Glomerular visceral epithelial cell (primary cell): ENCODE measurements at regions not wholly inside any gene's neighbourhood (a gene's known extent, or its start where the extent isn't known, plus 50 kb on each side); places are given as distances from the start of the nearest gene placed in this dataset.
"Not testable (repeated sequence)": the region's sequence is repeated elsewhere in the genome, so short reads cannot be mapped to it uniquely, and the experiment has no call there.

Source experiments
- DNase-seq: peaks from one replicate; pipeline ENCODE4 v3.0.0-alpha.2; 2016; ENCODE audit errors: extremely low spot score

- no peak for DNase-seq
These were observed 78.8 kb upstream of the ATP5PO start for GRCh38 chr21:33994373-33994772.

GRCh38 chr21:33993286-33994231 is 78.0 kb upstream of the ATP5PO start:
- no peak for DNase-seq

DNA sequence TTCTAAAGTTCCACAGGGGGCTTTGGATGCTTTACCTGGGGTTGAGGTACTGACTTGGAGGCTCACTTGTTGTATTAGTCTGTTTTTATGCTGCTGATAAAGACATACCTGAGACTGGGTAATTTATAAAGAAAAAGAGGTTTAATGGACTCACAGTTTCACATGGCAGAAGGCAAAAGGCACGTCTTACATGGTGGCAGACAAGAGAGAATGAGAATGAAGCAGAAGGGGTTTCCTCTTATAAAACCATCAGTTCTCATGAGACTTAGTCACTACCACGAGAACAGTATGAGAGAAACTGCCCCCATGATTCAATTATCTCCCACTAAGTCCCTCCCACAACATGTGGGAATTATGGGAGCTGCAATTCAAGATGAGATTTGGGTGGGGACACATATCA is 76.8 kb upstream of the ATP5PO start:
- not testable (repeated sequence) for DNase-seq

DNA sequence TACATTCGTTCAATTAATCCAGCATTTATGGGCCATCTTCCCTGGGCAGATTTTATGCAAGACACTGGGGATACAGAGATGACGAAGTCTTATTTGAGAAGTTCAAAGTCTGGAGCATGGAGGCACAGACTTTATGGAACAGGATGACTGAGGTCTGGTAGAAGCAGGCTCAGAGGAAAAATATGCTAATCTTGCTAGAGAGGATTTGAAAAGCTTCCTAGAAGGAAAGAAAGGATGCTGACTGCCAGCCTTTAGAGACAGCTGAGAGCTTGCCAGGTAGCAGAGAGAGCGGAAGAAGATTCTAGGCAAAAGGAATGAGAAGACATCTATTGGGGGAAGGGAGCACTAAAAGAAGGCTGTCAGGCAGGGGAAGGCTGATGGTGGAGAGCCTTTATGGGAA is 75.5 kb upstream of the ATP5PO start:
- no peak for DNase-seq

DNA sequence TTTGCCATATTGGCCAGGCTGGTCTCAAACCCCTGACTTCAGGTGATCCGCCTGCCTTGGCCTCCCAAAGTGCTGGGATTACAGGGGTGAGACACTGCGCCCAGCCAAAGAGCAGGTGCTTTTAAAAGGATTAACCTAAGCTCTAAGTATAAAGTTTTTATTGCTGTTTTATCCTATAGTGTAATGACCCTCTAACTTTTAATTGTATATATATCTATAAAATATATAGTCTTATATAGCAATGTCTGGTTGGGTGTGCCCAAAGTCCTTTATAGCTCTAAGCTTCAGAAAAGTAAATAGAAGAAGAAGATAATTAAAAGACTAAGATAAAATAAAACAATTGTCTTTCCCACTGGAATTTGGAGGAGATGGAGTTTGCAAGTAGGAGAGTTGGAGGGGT is 73.8 kb upstream of the ATP5PO start:
- no peak for DNase-seq

DNA sequence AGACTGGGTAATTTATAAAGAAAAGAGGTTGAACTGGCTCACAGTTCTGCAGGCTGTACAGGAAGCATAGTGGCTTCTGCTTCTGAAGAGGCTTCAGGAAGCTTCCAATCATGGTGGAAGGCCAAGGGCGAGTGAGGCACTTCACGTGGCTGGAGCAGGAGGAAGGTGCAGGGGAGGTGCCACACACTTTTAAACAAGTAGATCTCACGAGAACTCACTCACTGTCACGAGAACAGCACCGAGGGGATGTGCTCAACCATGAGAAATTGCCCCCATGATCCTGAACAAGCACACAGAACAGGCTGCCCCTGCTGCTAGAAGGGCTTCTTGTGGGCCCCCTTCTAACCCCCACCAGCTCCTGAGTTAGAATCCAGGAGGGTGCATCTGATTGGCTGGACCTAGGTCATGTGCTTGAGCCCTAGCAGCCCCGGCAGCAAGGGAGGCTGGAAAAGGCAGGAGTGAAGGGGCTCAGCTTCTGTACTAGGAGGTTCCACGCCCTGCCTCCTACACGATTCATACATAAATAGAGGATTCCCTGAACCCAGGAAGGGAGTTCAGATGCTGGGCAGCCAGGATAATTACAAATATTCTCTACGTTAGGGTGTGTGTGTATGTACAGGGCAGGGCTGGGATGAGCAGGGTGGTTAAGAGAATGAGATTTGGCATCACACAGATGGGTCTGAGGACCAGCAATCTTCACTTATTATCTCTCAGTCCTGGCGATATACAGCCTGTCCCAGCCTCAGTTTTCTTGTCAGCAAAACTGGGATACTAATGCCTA is 72.8 kb upstream of the ATP5PO start:
- DNase-seq, result no peak

DNA sequence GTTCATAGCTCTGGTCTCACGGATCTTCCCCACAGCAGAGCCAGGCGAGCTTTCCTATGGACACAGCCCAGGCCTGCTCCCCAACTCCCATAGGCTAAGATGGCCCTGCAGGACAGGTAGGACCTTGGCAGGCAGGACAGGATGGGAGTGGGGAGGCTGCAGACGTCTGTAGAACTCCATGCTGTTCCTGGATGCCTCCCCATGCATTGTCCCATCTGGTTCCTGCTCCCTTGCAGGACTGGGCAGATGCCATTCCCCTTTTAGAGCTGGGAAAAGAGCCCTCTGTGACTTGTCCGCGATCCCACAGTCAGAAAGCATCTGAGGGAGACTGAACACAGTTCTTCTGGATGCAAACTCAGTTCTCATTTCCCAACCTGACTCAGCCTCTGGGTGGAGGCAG is 71.9 kb upstream of the ATP5PO start:
- no peak for DNase-seq

DNA sequence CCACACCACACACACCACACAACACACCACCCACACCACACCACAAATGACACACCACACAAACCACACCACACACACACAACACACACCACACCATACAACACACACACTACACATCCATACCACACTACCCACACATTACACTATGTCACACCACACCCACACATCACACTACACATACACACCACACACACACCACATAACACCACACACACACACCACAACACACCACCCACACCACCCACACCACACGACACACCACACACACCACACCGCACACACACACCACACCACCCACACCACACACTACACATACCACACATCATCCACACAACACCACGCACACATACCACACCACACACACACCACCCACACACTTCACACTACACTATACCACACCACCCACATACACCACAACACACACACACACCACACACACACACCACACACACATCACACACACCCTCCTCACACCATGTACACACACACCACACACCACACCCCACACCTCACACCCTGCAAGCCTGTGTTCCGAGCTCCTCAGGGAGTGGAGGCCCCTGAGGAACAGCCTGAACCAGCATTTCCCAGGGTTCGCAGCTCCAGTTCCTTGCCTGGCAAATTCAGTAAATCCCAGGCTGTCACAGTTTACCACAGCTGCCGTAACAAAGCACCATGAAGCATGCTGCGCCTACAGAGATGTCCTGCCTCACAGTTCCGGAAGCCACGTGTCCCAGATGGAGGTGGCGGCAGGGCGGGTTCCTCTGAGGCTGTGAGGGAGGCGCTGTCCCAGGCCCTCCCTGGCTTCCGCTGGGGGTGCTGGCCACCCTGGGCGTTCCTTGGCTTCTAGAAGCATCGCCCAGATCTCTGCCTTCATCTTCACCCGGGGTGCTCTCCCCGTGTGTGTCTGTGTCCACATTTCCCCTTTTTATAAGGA is 69.8 kb upstream of the ATP5PO start:
- no peak for DNase-seq

DNA sequence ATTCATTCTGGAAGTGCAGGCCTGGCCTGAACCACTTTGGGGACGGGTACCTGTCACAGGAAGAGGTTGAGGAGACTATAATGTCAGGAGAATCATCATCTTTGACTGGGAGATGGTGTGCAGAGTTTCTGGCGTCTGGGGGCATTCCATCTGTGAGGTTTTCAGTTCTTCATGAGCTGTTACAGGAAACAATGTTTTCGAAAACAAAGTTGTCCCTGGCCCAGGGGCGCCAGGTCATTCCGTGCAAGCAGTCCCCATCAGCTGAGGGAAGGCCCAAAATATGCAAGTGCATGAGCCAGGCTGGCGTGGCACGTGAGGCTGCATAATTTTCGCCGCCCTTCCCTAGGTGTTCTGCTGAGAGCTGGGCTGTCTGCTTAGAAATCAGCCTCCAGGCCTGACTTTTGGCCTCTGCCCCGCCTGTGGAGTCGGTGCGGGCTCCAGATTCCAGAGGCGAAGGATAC is 68.4 kb upstream of the ATP5PO start:
- DNase-seq, result no peak

GRCh38 chr21:33981391-33982101 is 65.9 kb upstream of the ATP5PO start:
- no peak for DNase-seq

DNA sequence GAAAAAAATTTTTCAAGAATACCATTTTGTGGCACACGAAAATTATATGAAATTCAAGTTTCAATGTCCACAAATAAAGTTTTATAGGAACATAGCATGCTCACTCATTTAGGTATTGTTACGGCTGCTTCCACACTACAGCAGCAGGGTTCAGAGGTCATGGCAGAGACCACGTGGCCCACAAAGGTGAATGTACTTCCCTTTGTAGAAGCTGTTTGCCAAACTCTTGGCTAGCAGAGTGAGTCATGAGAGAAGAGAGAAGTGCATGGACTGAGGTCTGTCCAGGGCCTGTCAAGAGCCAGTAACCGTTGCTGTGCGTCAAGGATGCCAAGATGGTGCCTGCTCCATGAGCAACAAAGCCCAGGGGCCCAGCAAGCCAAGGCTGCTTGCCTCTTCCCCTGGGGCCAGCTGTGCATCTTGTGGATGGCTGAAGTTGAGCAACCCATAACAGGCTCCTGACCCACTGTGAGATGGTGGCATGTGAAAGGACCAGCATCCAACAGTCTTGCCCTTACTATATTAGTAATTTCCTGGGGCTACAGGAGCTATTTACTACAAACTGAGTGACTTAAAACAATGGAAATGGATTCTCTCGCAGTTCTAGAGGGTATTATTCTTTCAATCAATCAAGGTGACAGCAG is 64.8 kb upstream of the ATP5PO start:
- no peak for DNase-seq

DNA sequence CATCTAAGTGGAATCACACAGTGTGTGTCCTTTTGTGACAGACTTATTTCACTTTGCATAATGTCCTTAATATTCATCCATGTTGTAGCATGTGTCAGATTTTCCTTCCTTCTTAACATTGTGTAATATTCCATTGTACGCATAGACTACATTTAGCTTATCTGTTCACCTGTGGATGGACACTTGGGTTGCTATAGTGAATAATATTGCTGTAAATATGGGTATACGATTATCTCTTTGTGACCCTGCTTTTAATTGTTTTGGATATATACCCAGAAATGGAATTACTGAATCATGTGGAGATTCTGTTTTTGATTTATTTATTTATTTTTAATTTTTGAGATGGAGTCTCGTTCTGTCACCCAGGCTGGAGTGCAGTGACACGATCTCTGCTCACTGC is 63.0 kb upstream of the ATP5PO start:
- DNase-seq, result no peak

DNA sequence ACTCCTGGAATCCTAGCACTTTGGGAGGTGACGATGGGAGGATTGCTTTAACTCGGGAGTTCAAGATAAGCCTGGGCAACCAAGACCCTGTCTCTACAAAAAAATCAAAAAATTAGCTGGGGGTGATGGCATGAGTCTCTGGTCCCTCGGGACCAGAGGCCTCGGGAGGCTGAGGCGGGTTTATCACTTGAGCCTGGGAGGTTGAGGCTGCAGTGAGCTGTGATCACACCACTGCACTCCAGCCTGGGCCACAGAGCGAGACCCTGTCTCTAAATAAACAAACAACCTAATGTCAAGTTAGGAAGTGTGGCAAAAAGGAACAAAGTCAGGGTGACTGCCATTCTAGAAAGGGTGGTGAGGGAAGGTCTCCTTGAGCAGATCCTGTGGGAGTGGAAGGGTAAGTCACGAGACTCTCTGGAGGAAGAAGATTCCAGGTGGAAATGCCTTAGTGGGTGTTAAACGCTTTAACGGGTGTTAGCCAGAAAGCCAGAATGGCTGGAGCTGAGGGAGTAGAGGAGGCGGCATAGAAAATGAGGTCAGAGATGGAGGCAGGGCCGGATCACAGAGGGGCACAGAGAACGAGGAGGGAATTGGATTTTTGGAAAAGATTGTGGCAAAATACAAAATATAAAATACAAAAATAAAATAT is 62.2 kb upstream of the ATP5PO start:
- no peak for DNase-seq

- no peak for DNase-seq
These were observed 61.6 kb upstream of the ATP5PO start for GRCh38 chr21:33977017-33977720.

- DNase-seq, result peak; percentile 87
These were observed 60.7 kb upstream of the ATP5PO start for GRCh38 chr21:33976082-33977016.

GRCh38 chr21:33975548-33976081 is 60.0 kb upstream of the ATP5PO start:
- DNase-seq, result peak; percentile 71

GRCh38 chr21:33974513-33975468 is 59.2 kb upstream of the ATP5PO start:
- DNase-seq, result no peak
